Gastroesophageal sphincter (tissue), 3 donors: ENCODE measurements at regions not wholly inside any gene's neighbourhood (a gene's known extent, or its start where the extent isn't known, plus 50 kb on each side); places are given as distances from the start of the nearest gene placed in this dataset.

ENCODE experiments used
- EP300 ChIP-seq: sonication (generic); formaldehyde crosslinking; IDR thresholded peaks from one replicate; pipeline ENCODE4 v1.6.1; 2017; ENCODE audit warnings: antibody characterized with exemption, mild to moderate bottlenecking
- POLR2A ChIP-seq, 2 donors: fragments of 450-650 bp; IDR thresholded peaks; one replicate each; pipeline ENCODE4 v1.6.1; 2017; ENCODE audit warnings: antibody characterized with exemption in 2 of 2, mild to moderate bottlenecking in 2 of 2, moderate library complexity in 1 of 2
- TF ChIP-seq, protein P1 (sequence below), 4 experiments: fragments of 200-600 bp in 2 of 4; fragments of 450-650 bp in 2 of 4; sonication (generic) in 1 of 4; IDR thresholded peaks; one replicate each; pipeline ENCODE4 v1.5.1; 2017 to 2019; ENCODE audit warnings: antibody characterized with exemption in 4 of 4, mild to moderate bottlenecking in 2 of 4, moderate library complexity in 2 of 4

DNA sequence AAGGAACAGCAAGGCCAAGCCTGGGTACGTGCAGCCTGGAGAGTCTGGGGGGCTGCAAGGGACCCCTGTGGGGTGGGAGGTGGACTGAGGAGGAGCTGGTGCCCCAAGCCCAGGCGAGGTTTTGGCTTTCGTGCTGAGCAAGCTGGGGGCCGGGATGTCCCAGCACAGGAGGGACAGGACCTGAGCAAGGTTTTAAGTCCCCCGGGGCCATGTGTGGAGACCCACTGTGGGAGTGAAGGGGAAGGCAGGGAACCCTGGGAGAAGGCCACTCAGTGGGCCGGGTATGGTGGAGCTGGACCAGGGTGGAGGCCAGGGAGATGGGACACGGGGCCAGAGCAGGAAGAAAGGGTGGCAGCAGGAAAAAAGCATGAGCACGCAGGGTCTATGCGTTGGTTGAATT lies 419.2 kb upstream of the SULF2 start:
- TF ChIP-seq, protein P1, sequence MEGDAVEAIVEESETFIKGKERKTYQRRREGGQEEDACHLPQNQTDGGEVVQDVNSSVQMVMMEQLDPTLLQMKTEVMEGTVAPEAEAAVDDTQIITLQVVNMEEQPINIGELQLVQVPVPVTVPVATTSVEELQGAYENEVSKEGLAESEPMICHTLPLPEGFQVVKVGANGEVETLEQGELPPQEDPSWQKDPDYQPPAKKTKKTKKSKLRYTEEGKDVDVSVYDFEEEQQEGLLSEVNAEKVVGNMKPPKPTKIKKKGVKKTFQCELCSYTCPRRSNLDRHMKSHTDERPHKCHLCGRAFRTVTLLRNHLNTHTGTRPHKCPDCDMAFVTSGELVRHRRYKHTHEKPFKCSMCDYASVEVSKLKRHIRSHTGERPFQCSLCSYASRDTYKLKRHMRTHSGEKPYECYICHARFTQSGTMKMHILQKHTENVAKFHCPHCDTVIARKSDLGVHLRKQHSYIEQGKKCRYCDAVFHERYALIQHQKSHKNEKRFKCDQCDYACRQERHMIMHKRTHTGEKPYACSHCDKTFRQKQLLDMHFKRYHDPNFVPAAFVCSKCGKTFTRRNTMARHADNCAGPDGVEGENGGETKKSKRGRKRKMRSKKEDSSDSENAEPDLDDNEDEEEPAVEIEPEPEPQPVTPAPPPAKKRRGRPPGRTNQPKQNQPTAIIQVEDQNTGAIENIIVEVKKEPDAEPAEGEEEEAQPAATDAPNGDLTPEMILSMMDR (IDR thresholded peaks at IDR 0.05) = no peak
- TF ChIP-seq POLR2A (IDR thresholded peaks at IDR 0.05) (no peak), EP300 (no peak)
